ENCODE measurements at regions not wholly inside any gene's neighbourhood (a gene's known extent, or its start where the extent isn't known, plus 50 kb on each side); places are given as distances from the start of the nearest gene placed in this dataset.

- Histone ChIP-seq H3K9me3 (replicated peaks; ENCODE audit: control insufficient read depth, insufficient read depth, low read length) (peaks cover 3% of the 10 kb centered on the region; the same call in 2 of the 3 replicates), H3K4me2 (ENCODE audit: control insufficient read depth, insufficient read depth) (no peak overlapping the region), H3K79me2 (ENCODE audit: control insufficient read depth, insufficient read depth, low read length) (no peaks in the 10 kb centered on the region), H3K4me3 (no peak overlapping the region), H2AFZ (ENCODE audit: control insufficient read depth, low read depth, low read length) (no peak overlapping the region), H3K27ac (ENCODE audit: control insufficient read depth, insufficient read depth) (no peak overlapping the region), H3K9ac (ENCODE audit: control insufficient read depth, insufficient read depth, low read length) (no peak overlapping the region), H3K27me3 (replicated peaks in 1 of 2; ENCODE audit: control insufficient read depth in 2 of 2, insufficient read depth in 2 of 2, low read length in 1 of 2) (no peaks in the 10 kb centered on the region), H3K36me3 (ENCODE audit: control insufficient read depth in 2 of 2, insufficient read depth in 2 of 2, low read length in 1 of 2) (no peaks in the 10 kb centered on the region), H4K20me1 (ENCODE audit: control insufficient read depth, insufficient read depth) (no peaks in the 10 kb centered on the region), H3K4me1 (ENCODE audit: control insufficient read depth, insufficient read depth, low read length) (no peaks in the 10 kb centered on the region)
- ATAC-seq (no peak), FAIRE-seq (no peak), DNase-seq (ENCODE audit: low read depth, low spot score) (no peak)
- intact Hi-C loops (cut with micrococcal nuclease; ENCODE audit: unreplicated experiment) = no loop called here
- TF ChIP-seq ZNF592 (IDR thresholded peaks at IDR 0.05) (no peak), FOXM1 (IDR thresholded peaks at IDR 0.05; ENCODE audit: low read depth, low read length) (no peak), MAX (IDR thresholded peaks at IDR 0.05; ENCODE audit: low read depth, low read length) (no peak), BMI1 (IDR thresholded peaks at IDR 0.05; ENCODE audit: borderline replicate concordance) (no peak), ZNF207 (IDR thresholded peaks at IDR 0.05; ENCODE audit: borderline replicate concordance) (no peak), EZH2 (IDR thresholded peaks at IDR 0.05; ENCODE audit: borderline replicate concordance, control insufficient read depth, low read depth, low read length) (no peak), NFXL1 (IDR thresholded peaks at IDR 0.05; ENCODE audit: borderline replicate concordance) (no peak), CEBPB (IDR thresholded peaks at IDR 0.05; ENCODE audit: borderline replicate concordance in 1 of 2, low read depth in 2 of 2, low read length in 2 of 2) (no peak), GATAD2B (conservative IDR thresholded peaks at IDR 0.05; ENCODE audit: low read depth) (no peak), TARDBP (IDR thresholded peaks at IDR 0.05; ENCODE audit: borderline replicate concordance) (no peak), BCL11A (IDR thresholded peaks at IDR 0.05; ENCODE audit: low read depth, low read length) (no peak)
- RAD21 ChIA-PET (ENCODE audit: unreplicated experiment) = no interaction called here
- CTCF ChIA-PET = interaction anchor here (1.1 to 2.2 kb wide), 4 partner anchors 15 to 368 kb away, joined by 3 to 5 read pairs (median 3); no protein-coding TSS in a partner anchor
- WGBS (ENCODE audit: insufficient coverage, insufficient replicate concordance, low lambda C conversion rate, missing lambda C conversion rate) = 48% methylated on average over 3 of the region's 3 CpGs
- in situ Hi-C loops (cut with MboI) = no loop called here
- POLR2A ChIA-PET = no interaction called here
- SMC1A ChIA-PET (ENCODE audit: uncharacterized antibody, unreplicated experiment) = interaction anchor here (1.2 to 2.6 kb wide), 2 partner anchors 11 to 309 kb away, joined by 3 to 13 read pairs; no protein-coding TSS in a partner anchor
- BruUV-seq (replicated peaks) = no TSS peak
Observed at GRCh38 chr5:96203761-96204160, 229.3 kb downstream of the PCSK1 start.
